Vagina (tissue), 2 donors: ENCODE measurements at regions not wholly inside any gene's neighbourhood (a gene's known extent, or its start where the extent isn't known, plus 50 kb on each side); places are given as distances from the start of the nearest gene placed in this dataset.

ENCODE experiments used
- POLR2AphosphoS5 ChIP-seq, 2 donors: sonication (generic); formaldehyde crosslinking; IDR thresholded peaks; one replicate each; pipeline ENCODE4 v1.9.0; 2017; ENCODE audit warnings: antibody characterized with exemption in 2 of 2, mild to moderate bottlenecking in 2 of 2, low read depth in 1 of 2; ENCODE audit not compliant: insufficient read depth in 1 of 2
- TF ChIP-seq, protein P1 (sequence below), 3 experiments: fragments of 450-650 bp in 2 of 3; fragments of 200-600 bp in 1 of 3; sonication (generic) in 1 of 3; IDR thresholded peaks; one replicate each; pipeline ENCODE4 v1.5.1; 2017 to 2019; ENCODE audit warnings: antibody characterized with exemption in 3 of 3, mild to moderate bottlenecking in 2 of 3, moderate library complexity in 2 of 3

DNA sequence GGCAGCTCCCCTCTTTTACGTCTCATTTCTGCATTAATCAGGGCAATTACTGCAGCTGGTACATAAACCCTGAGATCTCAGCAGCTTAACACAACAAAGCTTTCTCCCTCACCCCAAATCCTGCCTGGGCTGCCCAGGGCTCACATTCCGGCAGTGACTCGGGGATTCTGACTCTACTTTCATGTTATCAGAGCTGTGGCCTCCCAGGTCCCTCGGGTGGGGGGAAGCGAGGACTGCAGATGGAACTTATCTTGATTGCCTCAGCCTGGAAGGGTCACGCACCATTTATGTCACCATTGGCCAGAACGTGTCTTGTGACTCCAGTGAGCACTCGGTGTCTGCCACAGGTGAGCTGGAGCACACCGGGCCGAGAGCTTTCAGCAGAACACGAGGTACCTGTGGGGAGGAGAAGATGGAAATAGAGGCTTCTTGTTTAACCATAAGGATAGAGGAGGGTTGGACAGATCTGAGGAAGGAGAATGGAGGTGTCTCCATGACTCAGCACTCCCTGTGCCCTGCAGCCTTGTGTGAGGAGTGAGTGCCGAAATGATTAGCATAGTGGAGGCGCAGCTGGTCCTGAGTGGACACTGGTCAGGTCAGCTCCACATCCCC lies 88.5 kb upstream of the EXOC2 start:
- no peak for TF ChIP-seq POLR2AphosphoS5 (IDR thresholded peaks at IDR 0.05; ENCODE audit: insufficient read depth in 1 of 2, low read depth in 1 of 2)
- TF ChIP-seq, protein P1, sequence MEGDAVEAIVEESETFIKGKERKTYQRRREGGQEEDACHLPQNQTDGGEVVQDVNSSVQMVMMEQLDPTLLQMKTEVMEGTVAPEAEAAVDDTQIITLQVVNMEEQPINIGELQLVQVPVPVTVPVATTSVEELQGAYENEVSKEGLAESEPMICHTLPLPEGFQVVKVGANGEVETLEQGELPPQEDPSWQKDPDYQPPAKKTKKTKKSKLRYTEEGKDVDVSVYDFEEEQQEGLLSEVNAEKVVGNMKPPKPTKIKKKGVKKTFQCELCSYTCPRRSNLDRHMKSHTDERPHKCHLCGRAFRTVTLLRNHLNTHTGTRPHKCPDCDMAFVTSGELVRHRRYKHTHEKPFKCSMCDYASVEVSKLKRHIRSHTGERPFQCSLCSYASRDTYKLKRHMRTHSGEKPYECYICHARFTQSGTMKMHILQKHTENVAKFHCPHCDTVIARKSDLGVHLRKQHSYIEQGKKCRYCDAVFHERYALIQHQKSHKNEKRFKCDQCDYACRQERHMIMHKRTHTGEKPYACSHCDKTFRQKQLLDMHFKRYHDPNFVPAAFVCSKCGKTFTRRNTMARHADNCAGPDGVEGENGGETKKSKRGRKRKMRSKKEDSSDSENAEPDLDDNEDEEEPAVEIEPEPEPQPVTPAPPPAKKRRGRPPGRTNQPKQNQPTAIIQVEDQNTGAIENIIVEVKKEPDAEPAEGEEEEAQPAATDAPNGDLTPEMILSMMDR (IDR thresholded peaks at IDR 0.05), result no peak
